ENCODE measurements at regions not wholly inside any gene's neighbourhood (a gene's known extent, or its start where the extent isn't known, plus 50 kb on each side); places are given as distances from the start of the nearest gene placed in this dataset.

DNA sequence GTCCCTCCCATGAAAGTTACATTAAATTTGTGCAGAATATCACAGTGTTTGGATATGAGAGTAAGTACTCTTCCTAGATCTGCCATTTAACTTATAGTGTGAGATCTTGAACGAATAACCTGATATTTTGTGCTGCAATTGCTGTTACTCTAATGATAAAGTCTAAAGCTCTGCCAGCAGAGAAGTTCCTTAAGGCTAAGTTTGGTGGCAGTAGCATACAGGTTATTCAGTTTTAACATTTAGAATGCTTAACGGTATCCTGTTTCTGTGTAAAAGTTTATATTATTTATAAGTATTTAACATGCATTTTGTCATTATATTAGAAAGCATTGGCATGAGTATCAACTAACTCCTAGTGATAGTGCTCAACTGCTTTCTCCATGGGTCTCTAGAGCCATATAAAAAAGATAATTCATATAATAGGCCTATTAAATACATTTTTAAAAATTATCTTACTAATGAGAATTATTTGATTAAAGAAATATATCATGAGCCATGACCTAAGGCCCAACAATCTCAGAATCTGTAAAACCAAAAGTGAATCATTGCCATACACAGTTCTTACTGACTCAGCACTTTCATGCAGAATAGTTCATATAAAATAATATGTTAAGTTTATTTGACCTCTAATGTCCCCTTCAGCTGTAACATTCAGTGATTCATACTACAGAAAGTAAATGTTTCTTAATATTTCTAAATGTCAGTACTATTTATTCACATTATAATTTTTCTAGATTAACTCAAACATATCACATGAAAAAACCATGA is 1058.6 kb downstream of the TRHDE start:
- CTCF ChIA-PET, result no interaction called here
- POLR2A ChIA-PET, result no interaction called here
- peaks cover 9% of the 10 kb centered on the region for H3K9me3 Mint-ChIP-seq (ENCODE audit: insufficient read depth)
- DNase-seq, result no peak
- no peaks in the 10 kb centered on the region for H3K4me1 Mint-ChIP-seq (ENCODE audit: low read depth)
- no peak overlapping the region for H3K4me3 Mint-ChIP-seq
- no peaks in the 10 kb centered on the region for H3K36me3 Mint-ChIP-seq (ENCODE audit: low read depth)
- ATAC-seq, result no peak
- H3K27me3 Mint-ChIP-seq (ENCODE audit: low read depth), result no peaks in the 10 kb centered on the region
- no peak overlapping the region for H3K27ac Mint-ChIP-seq

DNA sequence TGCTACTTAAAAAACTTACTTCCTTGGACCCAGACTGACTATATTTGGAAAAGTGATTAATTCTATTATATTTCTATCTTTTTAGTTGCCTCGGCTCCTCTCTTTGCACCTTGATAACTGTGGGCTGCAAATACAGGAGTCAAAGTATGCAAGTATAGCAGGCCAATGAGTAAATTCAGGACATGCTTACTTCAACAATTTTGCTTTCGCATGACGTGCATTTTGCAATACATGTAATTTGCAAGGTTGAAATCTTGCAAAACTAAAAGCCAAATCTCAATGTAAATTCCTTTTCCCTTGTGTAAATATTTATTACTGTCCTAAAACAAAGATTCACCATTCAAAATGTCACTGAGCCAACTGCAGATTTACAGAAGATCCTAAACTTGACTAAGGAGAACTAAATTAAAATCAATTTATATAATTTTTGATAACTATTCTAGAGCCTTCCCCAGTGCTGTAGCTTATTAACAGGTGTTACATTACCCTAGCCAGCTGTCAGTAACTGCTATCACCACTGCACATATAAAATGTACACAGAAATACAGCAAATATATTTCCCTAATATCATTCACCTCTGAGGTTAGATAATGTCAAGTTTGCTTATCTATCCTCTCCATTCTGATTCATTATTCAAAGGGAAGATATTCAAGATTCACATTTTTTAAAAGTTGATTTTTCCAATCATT is 1069.5 kb downstream of the TRHDE start:
- ATAC-seq, result no peak
- Mint-ChIP-seq H3K27ac (no peak overlapping the region), H3K9me3 (ENCODE audit: insufficient read depth) (peaks cover 15% of the 10 kb centered on the region), H3K4me3 (no peak overlapping the region), H3K4me1 (ENCODE audit: low read depth) (no peaks in the 10 kb centered on the region), H3K27me3 (ENCODE audit: low read depth) (no peaks in the 10 kb centered on the region), H3K36me3 (ENCODE audit: low read depth) (no peaks in the 10 kb centered on the region)
- POLR2A ChIA-PET, result no interaction called here
- CTCF ChIA-PET, result no interaction called here
- no peak for DNase-seq

GRCh38 chr12:73342733-73343132 is 1070.6 kb downstream of the TRHDE start:
- Mint-ChIP-seq H3K4me1 (ENCODE audit: low read depth) (no peaks in the 10 kb centered on the region), H3K9me3 (ENCODE audit: insufficient read depth) (peaks cover 21% of the 10 kb centered on the region), H3K27ac (no peak overlapping the region), H3K36me3 (ENCODE audit: low read depth) (no peaks in the 10 kb centered on the region), H3K27me3 (ENCODE audit: low read depth) (no peaks in the 10 kb centered on the region), H3K4me3 (no peak overlapping the region)
- ATAC-seq, result no peak
- POLR2A ChIA-PET, result no interaction called here
- DNase-seq, result no peak
- CTCF ChIA-PET, result no interaction called here

- Mint-ChIP-seq H3K4me1 (ENCODE audit: low read depth) (no peaks in the 10 kb centered on the region), H3K27ac (no peak overlapping the region), H3K27me3 (ENCODE audit: low read depth) (no peaks in the 10 kb centered on the region), H3K9me3 (ENCODE audit: insufficient read depth) (peaks cover 8% of the 10 kb centered on the region), H3K4me3 (no peak overlapping the region), H3K36me3 (ENCODE audit: low read depth) (no peaks in the 10 kb centered on the region)
- ATAC-seq (no peak), DNase-seq (no peak)
- POLR2A ChIA-PET, result no interaction called here
- CTCF ChIA-PET, result no interaction called here
Observed at GRCh38 chr12:73352826-73353225, 1080.7 kb downstream of the TRHDE start.

DNA sequence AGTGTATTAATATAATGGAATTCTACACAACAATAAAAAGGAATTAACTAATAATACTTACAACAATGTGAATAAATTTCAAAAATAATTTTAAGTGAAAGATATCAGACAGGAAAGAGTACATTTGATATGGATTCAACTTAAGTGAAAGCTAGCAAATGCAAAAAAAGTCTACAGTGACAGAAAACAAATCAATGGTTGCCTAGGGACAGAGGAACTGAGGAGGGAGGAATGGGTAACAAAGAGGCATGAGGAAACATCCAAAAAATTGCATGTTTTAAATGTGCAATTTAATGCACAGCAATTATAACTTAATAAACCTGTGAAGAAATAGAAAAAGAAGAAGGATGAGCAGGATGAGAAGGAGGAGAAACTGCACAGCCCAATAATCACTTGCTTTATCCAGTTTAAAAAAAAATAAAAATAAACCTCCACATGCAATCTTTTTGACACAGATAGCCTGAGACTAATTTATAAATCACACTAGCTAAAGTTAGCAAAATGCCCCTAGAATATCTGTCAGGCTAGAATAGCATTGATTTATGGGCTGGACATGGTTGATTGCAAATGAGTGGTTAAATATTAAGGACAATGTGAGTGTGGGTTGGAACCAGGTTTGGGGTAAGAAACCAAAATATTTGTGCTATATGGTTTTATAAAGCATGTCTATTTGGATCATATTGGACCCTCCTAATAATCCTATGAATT is 1089.1 kb downstream of the TRHDE start:
- Mint-ChIP-seq H3K9me3 (ENCODE audit: insufficient read depth) (peaks cover 11% of the 10 kb centered on the region), H3K27ac (no peak overlapping the region), H3K27me3 (ENCODE audit: low read depth) (no peaks in the 10 kb centered on the region), H3K4me1 (ENCODE audit: low read depth) (no peaks in the 10 kb centered on the region), H3K4me3 (no peak overlapping the region), H3K36me3 (ENCODE audit: low read depth) (no peaks in the 10 kb centered on the region)
- ATAC-seq (no peak), DNase-seq (no peak)
- POLR2A ChIA-PET, result no interaction called here
- CTCF ChIA-PET, result no interaction called here

DNA sequence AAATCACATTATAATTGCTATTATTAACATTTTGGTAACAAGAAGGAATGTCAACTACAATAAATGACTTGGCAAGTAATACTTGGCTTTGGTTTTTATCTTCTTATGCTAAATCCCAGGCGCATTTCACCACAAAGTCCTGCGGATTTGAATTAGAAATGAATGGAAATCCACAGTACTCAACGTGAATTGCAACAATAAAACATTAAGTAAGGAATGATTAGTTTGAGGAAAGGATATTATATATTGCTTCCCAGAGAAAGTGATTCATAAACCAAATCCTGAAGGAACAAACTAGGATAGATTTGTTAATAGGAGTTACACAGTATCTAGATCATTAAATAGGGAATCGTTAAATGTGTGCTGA is 1089.7 kb downstream of the TRHDE start:
- no peak for ATAC-seq

DNA sequence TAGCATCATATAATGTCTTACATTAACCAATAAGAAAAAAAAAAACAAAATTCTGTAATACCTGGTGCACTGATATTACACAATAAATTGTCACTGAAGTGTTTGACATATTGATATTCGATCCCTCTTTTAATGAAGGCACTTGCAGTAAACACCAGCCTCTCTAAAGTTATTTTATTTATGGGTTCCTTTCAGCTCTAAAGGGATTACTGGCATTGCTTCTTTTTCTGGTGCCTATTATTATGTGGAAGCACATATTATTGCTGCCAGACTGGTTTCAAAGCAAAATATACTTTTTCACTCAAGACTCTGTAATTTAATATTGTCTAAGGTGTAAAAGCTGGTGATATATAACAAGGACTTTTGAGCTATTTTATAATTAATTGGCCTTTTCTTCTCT is 1090.5 kb downstream of the TRHDE start:
- H3K27ac Mint-ChIP-seq, result no peak overlapping the region
- ChIA-PET CTCF (no interaction called here), POLR2A (no interaction called here)
- ATAC-seq (no peak), DNase-seq (no peak)
- H3K27me3 Mint-ChIP-seq (ENCODE audit: low read depth), result no peaks in the 10 kb centered on the region
- H3K9me3 Mint-ChIP-seq (ENCODE audit: insufficient read depth), result peaks cover 15% of the 10 kb centered on the region
- no peaks in the 10 kb centered on the region for H3K36me3 Mint-ChIP-seq (ENCODE audit: low read depth)
- H3K4me1 Mint-ChIP-seq (ENCODE audit: low read depth), result no peaks in the 10 kb centered on the region
- H3K4me3 Mint-ChIP-seq, result no peak overlapping the region

More for the DNA sequence above, 1089.7 kb downstream of the TRHDE start:
- Mint-ChIP-seq H3K9me3 (ENCODE audit: insufficient read depth) (peaks cover 15% of the 10 kb centered on the region), H3K4me3 (no peak overlapping the region), H3K27me3 (ENCODE audit: low read depth) (no peaks in the 10 kb centered on the region), H3K36me3 (ENCODE audit: low read depth) (no peaks in the 10 kb centered on the region), H3K4me1 (ENCODE audit: low read depth) (no peaks in the 10 kb centered on the region), H3K27ac (no peak overlapping the region)
- ChIA-PET CTCF (no interaction called here), POLR2A (no interaction called here)
- no peak for DNase-seq

- H3K4me1 Mint-ChIP-seq (ENCODE audit: low read depth), result no peaks in the 10 kb centered on the region
- ChIA-PET POLR2A (no interaction called here), CTCF (no interaction called here)
- no peak overlapping the region for H3K27ac Mint-ChIP-seq
- peaks cover 4% of the 10 kb centered on the region for H3K9me3 Mint-ChIP-seq (ENCODE audit: insufficient read depth)
- ATAC-seq (no peak), DNase-seq (no peak)
- H3K4me3 Mint-ChIP-seq, result no peak overlapping the region
- H3K36me3 Mint-ChIP-seq (ENCODE audit: low read depth), result no peaks in the 10 kb centered on the region
- H3K27me3 Mint-ChIP-seq (ENCODE audit: low read depth), result no peaks in the 10 kb centered on the region
Observed at GRCh38 chr12:73372856-73373255, 1100.7 kb downstream of the TRHDE start.

DNA sequence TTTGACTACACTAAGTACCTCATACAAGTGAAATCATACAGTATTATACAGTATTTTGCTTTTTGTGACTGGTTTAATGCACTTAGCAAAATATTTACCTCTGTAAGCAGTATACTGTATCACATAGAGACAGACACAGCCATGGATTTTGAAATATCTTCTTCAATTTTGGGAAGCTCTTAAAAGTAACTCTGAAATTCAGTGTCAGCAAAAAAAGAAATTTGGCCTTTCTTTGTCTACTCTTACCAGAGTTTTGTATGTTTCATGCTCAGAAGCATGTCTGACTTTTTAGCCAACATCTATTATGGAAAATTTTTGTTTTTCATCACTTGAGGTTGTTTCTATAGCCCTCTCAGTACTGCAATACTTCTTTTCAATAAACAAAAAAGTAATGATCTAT is 1102.2 kb downstream of the TRHDE start:
- POLR2A ChIA-PET, result no interaction called here
- no peak for DNase-seq

DNA sequence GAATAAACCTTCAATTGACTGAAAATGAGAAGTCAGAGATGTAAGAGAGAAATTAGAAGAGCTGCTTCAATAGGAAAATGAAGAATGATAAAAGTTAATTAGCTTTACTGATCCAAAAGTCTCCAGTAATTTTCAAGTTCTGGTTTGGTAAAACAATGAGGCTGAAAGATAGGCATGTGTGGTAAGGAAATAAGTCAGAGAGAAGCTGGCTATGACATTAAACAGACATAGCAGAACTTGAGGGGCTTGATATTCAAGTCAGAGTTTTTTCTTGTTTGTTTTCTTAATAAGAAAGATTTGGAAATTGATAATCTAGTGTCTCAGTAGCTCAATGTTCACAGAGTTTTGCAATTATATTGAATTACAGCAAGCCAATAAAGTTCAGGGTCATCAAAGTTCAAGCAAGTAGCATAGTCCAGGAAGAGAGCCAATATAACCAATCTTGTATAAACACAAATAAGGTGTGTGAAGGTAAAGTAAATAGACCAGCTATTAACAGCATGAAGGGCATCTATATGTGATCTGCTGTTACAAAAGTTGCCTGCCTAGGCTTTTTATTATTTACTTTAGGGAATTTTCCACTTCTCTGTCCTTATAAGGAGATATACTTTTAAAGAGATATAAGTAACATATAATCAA is 1111.5 kb downstream of the TRHDE start:
- ChIA-PET CTCF (no interaction called here), POLR2A (no interaction called here)
- no peak overlapping the region for H3K4me3 Mint-ChIP-seq
- H3K27me3 Mint-ChIP-seq (ENCODE audit: low read depth), result no peaks in the 10 kb centered on the region
- DNase-seq (no peak), ATAC-seq (no peak)
- H3K27ac Mint-ChIP-seq, result no peak overlapping the region
- no peaks in the 10 kb centered on the region for H3K4me1 Mint-ChIP-seq (ENCODE audit: low read depth)
- H3K9me3 Mint-ChIP-seq (ENCODE audit: insufficient read depth), result peaks cover 22% of the 10 kb centered on the region
- H3K36me3 Mint-ChIP-seq (ENCODE audit: low read depth), result no peaks in the 10 kb centered on the region

More for the DNA sequence above, 1102.2 kb downstream of the TRHDE start:
- H3K36me3 Mint-ChIP-seq (ENCODE audit: low read depth), result no peaks in the 10 kb centered on the region
- no peaks in the 10 kb centered on the region for H3K27me3 Mint-ChIP-seq (ENCODE audit: low read depth)
- no peak for ATAC-seq
- peaks cover 7% of the 10 kb centered on the region for H3K9me3 Mint-ChIP-seq (ENCODE audit: insufficient read depth)
- CTCF ChIA-PET, result no interaction called here
- H3K4me1 Mint-ChIP-seq (ENCODE audit: low read depth), result no peaks in the 10 kb centered on the region
- H3K4me3 Mint-ChIP-seq, result no peak overlapping the region
- H3K27ac Mint-ChIP-seq, result no peak overlapping the region

GRCh38 chr12:73384592-73384991 is 1112.4 kb downstream of the TRHDE start:
- no peak for ATAC-seq
- no peak overlapping the region for H3K4me3 Mint-ChIP-seq
- no peak for DNase-seq
- H3K27me3 Mint-ChIP-seq (ENCODE audit: low read depth), result no peaks in the 10 kb centered on the region
- no peaks in the 10 kb centered on the region for H3K4me1 Mint-ChIP-seq (ENCODE audit: low read depth)
- peaks cover 18% of the 10 kb centered on the region for H3K9me3 Mint-ChIP-seq (ENCODE audit: insufficient read depth)
- no peak overlapping the region for H3K27ac Mint-ChIP-seq
- ChIA-PET CTCF (no interaction called here), POLR2A (no interaction called here)
- no peaks in the 10 kb centered on the region for H3K36me3 Mint-ChIP-seq (ENCODE audit: low read depth)

GRCh38 chr12:73390261-73390660 is 1118.1 kb downstream of the TRHDE start:
- Mint-ChIP-seq H3K27ac (no peak overlapping the region), H3K27me3 (ENCODE audit: low read depth) (no peaks in the 10 kb centered on the region), H3K4me3 (no peak overlapping the region), H3K36me3 (ENCODE audit: low read depth) (no peaks in the 10 kb centered on the region), H3K9me3 (ENCODE audit: insufficient read depth) (peaks cover 11% of the 10 kb centered on the region), H3K4me1 (ENCODE audit: low read depth) (no peaks in the 10 kb centered on the region)
- DNase-seq, result no peak
- no peak for ATAC-seq
- ChIA-PET CTCF (no interaction called here), POLR2A (no interaction called here)

Data from activated CD8-positive, alpha-beta T cell treated with anti-CD3 and anti-CD28 coated beads, Interleukin-2, amount 10 ng/mL, durations not matched to agents 7 days and 5 days (primary cell).